Renal cortical epithelial cell (primary cell): ENCODE measurements at regions not wholly inside any gene's neighbourhood (a gene's known extent, or its start where the extent isn't known, plus 50 kb on each side); places are given as distances from the start of the nearest gene placed in this dataset.

ENCODE experiments used
- DNase-seq: peaks from one replicate; pipeline ENCODE4 v3.0.0-alpha.2; 2011; ENCODE audit warnings: low read depth

DNA sequence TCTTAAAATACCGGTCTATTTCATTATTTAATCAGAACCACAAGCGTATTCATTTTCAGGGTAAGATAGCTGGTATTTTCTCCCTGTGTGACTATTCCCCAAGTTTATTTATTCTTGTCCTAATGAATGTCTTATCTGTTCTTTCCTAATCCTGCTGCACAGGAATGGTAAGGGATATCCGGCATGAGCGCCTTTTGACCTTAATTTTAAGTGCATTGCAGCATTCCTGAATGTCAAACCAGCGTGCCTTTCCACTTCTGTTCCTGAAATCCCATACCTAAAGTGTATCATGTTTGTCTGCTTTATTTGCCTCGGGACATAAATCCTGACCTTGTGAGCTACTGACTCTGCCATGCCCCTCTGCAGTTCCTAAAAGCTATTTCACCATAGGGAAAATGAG, 1713.2 kb upstream of the FLRT2 start:
- peak; percentile 18 for DNase-seq

DNA sequence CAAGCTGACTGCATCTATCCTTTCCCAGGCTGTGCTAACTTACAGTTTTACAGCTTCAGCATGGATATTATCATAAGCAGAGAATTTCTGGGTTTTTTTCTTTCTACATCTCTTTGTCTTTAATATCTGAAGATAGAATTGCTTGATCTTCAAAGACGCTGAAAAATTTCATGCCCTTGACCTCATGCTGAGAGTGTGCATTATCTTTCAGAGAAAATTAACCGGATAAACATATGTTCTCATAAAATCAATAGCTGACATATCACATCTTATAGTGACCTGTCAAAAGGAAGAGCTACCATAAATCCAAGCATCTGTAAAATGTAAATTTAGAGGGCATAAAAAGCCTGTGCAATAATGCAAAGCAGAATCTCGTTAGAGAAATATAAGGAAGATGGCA, 1704.1 kb upstream of the FLRT2 start:
- DNase-seq = no peak

DNA sequence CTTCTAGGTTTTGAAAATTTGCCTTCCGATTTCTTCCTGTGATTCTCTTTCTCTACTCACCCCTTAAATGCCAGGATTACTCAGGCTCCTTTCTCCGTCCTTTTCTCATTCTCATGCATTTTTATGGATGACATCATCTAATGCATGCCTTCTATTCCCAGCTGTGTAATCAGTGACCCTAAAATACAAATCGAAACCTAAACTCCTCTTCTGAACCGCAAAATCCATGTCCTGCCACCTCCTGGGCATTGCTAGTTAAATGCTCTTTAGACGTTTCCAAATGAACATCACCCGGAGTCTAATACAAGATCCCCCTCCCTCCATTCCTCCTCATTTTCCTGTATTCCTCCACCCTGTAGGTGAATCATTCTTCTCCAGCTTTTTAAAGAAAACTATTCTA, 1703.1 kb upstream of the FLRT2 start:
- DNase-seq = no peak

DNA sequence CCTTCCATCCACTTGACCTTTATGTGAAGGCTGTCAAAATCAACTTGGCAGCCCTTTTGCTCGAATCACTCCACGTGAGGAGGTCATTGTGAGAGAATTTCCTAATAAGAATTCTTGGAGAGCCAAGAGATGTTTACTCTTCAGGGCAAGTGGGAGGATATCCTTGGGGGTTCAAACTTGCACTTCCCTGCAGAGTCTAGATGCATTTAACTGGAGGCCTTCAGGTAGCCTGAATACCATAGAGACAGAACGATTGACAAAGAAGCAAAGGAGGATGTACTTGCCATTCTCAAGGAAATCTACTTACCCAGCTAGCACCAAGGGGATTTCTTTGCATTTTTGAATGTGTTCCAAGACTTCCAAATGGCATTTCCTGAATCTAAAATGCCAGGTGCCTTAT, 1702.6 kb upstream of the FLRT2 start:
- DNase-seq = no peak

- no peak for DNase-seq
Observed at GRCh38 chr14:83828406-83828805, 1701.5 kb upstream of the FLRT2 start.

DNA sequence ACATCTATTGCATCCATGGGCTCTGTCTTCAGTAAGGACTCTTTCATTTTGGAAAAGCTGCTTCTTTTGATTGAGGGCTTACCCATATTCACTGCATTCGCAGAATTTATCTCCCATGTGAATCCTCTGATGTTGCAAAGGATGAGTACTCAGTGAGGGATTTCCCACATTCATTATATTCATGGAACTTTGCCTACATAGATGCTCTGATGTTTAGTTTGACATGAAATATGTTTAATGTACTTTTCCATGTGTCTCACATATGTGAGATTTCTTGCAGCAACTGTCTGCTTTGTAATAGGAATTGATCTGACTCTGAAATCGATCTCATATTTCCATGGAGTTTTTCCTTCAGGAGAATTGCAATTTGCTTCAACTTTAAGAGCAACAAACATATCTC, 1699.6 kb upstream of the FLRT2 start:
- no peak for DNase-seq

- no peak for DNase-seq
Observed at GRCh38 chr14:83838226-83838625, 1691.7 kb upstream of the FLRT2 start.

DNA sequence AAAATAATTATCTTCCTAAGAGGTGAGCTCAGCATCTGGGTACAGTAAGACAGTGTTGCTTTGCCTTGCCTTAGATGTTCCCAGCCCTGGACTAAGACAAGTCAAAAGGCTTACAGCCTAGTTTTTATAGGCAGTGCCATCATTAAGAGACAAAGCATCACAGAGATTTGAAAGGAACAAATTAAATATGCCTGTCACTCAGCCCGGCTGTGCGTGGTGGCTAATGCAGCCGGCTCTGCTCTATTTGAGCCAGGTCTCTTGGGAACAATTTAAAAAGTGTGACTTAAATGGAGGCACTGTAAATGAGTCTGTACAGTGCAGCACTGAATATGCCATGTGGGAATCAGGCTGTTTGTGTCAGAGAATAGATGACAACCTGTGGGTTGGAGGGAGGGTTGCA, 1687.4 kb upstream of the FLRT2 start:
- no peak for DNase-seq

- DNase-seq = no peak
Observed at GRCh38 chr14:83847102-83847501, 1682.8 kb upstream of the FLRT2 start.

- peak; percentile 38 for DNase-seq
Observed at GRCh38 chr14:83850092-83850491, 1679.9 kb upstream of the FLRT2 start.

- no peak for DNase-seq
Observed at GRCh38 chr14:83856334-83856733, 1673.6 kb upstream of the FLRT2 start.

DNA sequence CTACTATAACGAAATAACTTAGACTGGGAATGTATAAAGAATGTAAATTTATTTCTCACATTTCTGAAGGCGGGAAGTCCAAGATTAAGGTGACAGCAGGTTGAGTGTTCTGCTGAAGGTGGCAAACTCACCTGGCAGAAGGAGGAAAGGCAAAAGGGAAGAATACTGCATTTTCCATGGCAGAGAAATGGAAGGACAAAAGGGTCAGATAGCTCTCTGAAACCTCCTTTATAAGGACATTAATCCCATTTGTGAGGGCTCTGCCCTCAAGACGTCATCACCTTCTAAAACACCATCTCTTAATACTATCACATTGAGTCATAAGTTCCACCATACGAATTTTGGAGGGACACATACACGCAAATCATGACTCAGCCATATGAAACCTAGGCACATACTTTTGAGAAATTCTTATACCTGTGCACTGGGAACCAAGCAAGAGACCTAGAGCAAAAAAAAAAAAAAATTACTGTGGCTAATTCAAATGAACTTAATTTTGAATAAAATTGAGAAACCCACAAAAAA, 1669.3 kb upstream of the FLRT2 start:
- no peak for DNase-seq

- no peak for DNase-seq
Observed at GRCh38 chr14:83863042-83863774, 1666.7 kb upstream of the FLRT2 start.

DNA sequence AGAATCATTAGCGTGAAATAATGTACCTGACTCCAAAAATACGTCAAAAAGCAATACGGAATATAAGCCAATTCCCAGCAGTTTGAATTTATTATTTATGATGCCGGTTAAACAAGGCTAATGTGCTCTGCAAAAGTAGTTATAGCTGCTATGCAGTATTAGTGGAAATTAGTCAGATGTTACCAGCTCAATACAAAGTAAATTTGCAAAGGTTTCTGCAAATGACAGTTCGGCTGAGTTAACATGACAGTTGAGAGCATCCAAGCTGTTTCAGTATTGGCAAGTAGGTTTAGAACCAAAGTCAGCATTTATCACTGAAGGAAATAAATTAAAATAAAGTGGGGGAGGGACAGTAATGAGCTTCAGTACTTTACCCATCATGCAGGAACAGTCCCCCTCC, 1665.8 kb upstream of the FLRT2 start:
- DNase-seq = no peak

- no peak for DNase-seq
Observed at GRCh38 chr14:83867566-83868225, 1662.2 kb upstream of the FLRT2 start.

DNA sequence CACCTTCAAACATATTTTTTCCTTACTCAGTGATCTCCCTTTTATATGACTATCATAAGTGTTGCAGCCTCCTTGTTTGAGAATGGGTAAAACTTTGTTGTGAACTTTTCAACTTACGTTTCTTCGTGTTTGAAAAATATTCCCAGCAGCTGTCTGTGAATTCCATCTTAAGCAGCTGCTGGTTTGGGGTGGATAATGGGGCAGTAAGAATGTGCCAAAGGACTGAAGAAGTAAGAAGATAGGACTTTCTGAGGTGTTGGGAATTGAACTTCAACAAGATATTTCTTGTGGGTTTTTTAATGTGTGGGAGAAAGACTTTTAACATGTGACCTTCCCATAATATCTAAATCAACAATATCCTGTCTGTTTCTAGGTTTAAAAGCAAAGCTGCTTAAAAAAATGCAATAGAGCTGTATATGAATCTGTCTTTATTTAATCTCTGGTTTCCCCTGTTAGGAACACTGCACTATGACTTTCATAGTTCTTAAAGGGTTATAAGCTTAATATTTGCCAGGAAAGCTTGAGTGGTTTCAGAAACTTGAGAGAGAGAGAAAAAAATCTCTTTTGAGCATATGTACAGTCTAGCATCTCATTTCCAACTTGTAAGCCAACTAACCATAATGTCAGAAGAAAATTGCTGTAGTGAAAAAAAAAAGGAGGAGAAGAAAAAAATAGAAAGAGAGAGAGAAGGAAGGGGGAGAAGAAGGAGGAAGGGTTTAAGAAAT, 1659.2 kb upstream of the FLRT2 start:
- no peak for DNase-seq

- DNase-seq = no peak
Observed at GRCh38 chr14:83873669-83874068, 1656.3 kb upstream of the FLRT2 start.

GRCh38 chr14:83874662-83875061, 1655.3 kb upstream of the FLRT2 start:
- peak; percentile 30 for DNase-seq

- DNase-seq = no peak
Observed at GRCh38 chr14:83883732-83884131, 1646.2 kb upstream of the FLRT2 start.

- no peak for DNase-seq
Observed at GRCh38 chr14:83885837-83886293, 1644.1 kb upstream of the FLRT2 start.

GRCh38 chr14:83887866-83888265, 1642.1 kb upstream of the FLRT2 start:
- no peak for DNase-seq

DNA sequence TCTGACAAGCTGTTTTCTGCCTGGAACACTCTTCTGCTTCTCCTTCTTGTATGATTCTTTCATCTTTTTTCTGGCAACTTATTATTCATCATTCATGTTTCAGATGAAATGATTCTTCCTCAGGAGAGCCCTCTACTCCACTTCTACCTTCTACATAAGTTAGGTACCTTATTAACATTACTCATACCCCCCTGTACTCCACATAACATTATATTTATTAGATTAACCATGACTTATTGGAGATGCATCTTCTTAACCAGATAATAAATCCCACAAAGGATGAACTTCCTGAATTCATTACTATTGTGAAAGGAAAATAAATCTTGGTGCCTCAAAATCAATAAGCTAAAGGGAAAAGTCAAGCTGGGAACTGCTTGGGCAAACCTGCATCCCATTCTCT, 1636.5 kb upstream of the FLRT2 start:
- DNase-seq = no peak

GRCh38 chr14:83894568-83894967, 1635.4 kb upstream of the FLRT2 start:
- DNase-seq = no peak
